ENCODE measurements at regions not wholly inside any gene's neighbourhood (a gene's known extent, or its start where the extent isn't known, plus 50 kb on each side); places are given as distances from the start of the nearest gene placed in this dataset.

DNA sequence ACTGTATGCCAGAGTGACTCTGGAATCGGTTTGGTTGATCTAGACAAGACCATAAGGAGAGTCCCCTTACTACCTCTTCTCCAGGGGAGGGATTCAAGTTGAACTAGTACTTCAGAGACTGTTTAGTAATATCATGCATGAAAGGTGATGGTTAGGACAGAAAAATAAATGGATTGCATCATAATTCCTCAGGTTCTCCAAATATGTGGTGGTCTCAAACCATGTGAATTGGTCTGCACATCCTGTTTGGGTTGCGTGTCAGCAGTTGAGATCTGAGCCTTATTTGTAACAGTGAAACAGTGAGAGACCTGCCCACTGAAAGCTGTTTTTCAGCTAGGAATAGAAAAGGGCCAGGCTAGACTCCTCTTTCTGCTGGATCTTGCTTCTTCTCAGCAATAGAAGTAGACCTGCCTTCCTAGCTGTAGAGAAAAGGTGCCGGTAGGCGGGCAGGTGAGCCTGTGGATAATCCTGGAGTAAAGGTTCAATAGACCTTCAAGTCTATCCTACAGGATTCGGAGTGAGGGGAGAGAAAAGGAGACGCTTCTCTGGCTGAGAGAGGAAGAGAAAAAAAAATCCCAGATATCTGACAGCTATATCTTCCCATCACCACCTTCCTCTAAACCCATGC is 258.5 kb upstream of the E2F7 start:
- DNase-seq (ENCODE audit: low read depth in 4 of 4, low spot score in 2 of 4) = no peak

DNA sequence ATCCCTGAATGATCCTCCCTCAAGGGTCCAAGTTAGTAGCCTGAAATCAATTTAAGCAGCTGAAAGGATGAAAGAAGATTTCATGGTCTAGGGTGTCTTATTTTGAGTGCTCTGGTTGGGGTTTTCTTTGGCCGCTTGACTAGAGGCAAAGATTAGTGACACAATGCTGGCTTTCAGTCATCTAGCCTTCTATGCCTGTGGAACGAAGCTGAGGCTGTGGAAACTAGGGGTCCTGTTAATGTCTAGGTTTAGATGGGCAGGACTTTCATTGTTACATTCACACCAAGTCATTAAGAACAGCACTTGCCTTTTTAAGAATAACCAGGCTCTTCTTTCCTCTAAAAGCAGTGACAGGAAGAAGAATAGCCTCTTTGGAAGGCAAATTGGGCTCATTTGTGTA is 253.8 kb upstream of the E2F7 start:
- no peak for DNase-seq (ENCODE audit: low read depth in 4 of 4, low spot score in 2 of 4)

DNA sequence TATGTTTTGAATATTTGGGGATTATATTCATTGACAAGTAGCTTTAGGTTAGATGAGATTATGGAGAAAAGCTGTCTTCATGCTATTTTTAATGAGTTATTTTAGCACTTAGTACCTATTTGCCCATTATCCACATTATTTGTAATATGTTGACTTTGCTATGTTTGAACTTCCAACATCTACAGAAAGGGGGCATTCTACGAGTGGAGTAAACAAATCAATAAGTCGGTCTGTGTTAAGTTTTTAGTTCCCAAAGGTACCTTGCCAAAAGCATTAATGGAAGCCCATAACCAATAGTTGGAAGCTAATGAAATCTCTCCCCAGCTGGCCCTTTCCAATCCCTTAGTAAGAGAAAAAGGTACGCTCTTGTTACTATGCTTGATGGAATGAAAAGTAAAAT is 250.0 kb upstream of the E2F7 start:
- no peak for DNase-seq (ENCODE audit: low read depth in 4 of 4, low spot score in 2 of 4)

- DNase-seq (ENCODE audit: low read depth in 4 of 4, low spot score in 2 of 4) = no peak
Observed at GRCh38 chr12:77314378-77315052, 249.1 kb upstream of the E2F7 start.

DNA sequence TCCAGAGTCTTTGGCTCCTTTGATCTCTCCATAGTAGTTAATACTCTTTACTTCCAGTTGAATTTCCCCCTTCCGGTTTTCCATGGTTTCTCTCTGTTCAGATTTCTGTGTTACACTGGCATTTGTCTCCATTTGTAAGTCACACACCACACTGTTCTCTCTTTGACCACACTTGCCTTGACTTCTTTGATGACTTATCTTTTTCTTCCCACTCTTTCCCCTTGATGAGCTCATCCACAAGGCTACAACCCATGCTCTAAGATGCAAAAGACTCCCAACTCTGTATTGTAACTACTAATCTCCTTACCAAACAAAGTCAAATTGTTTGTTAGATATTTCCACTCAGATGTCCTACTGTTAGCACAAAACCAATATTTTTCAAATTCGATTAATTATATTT is 242.7 kb upstream of the E2F7 start:
- no peak for DNase-seq (ENCODE audit: low read depth in 4 of 4, low spot score in 2 of 4)

DNA sequence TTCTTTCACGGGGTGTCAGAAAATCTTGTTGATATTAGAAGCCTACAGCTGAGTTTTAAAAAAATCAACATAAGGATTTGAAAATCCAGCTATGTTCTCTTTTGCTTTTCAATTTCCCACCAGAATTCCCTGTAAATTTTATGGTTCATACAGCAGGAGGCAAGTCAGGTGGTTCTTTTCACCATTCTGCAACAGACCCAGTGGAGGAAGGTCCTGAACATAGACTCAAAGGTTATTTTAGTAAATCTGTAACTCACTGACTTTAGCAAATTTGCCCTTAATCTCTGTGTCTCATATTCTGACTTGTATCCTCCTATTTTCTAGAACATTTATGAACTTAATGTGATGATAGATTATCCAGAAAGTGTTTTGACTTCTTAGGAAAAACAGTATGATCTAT is 235.4 kb upstream of the E2F7 start:
- no peak for DNase-seq (ENCODE audit: low read depth in 4 of 4, low spot score in 2 of 4)

DNA sequence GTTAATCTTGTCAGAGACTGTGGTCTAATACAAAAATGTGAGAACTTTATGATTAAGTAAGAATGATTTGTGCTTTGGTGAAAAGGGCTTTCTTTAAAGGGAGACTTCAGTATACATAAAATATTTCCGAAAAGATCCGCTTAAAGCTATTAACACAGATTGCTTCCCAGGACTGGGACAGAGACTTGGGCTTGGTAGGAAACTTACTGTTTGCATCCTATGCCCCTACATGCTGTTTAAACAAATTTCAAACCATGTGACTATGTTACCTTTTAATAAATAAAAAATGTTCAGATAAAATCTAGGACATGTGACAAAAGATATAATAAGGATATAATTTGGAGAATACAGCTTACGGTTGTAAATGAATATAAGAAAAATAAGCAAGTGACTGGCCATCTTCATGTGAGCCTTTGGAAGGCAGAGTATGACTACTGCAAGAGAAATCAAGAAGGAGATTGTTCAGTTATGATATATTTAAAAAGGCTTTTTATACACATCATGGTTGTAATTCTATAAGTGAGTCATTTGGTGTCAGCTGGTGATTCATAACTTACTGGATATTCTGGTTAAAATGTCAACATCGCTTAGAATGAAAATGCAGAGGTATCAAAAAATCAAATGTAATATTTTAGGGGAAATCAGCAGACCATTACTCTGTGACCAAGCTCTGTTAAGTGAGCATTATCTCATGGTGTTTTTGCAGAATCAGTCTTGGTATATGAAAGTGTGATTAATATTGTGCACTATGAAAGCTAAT is 234.7 kb upstream of the E2F7 start:
- DNase-seq (ENCODE audit: low read depth in 4 of 4, low spot score in 2 of 4) = no peak

GRCh38 chr12:77299001-77299400 is 233.6 kb upstream of the E2F7 start:
- no peak for DNase-seq (ENCODE audit: low read depth in 4 of 4, low spot score in 2 of 4)

GRCh38 chr12:77294016-77294415 is 228.6 kb upstream of the E2F7 start:
- no peak for DNase-seq (ENCODE audit: low read depth in 4 of 4, low spot score in 2 of 4)

DNA sequence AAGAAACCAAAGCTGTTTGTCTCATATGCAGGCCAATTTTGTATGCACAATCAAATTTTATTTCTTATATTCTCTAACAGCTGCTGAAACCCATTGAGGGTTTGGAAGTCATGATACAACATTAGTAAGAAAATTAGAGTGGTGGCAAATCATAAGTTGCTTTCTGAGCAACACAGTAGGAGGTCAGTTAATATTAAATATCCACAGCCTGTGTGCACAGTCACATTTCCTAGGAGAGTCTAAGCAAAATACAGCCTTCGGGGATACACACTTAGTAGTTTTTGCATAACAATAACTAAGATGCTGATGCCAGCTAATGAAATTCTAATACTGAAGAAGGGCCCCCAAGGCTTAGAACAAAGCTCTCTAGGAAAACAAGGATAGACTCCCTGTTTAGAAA is 209.6 kb upstream of the E2F7 start:
- DNase-seq (ENCODE audit: low read depth in 4 of 4, low spot score in 2 of 4) = no peak

DNA sequence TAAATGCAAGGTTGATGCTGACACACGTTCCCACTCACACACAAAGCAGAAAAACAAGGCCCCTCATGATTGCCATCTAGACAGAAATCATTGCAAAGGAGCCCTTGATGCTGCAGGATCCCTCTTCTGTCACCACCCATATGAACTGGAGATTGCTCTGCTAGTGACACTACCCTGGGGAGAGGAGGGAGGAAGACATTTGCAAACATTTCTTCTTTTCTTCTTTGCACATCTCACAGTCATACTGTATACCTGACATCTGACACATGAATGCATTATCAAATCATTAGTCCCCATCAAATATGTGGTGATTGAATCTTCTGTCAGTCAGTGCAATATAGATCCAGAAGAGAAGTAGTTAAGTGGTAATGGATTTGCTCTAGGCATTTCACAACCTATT is 208.5 kb upstream of the E2F7 start:
- no peak for DNase-seq (ENCODE audit: low read depth in 4 of 4, low spot score in 2 of 4)

GRCh38 chr12:77256956-77257355 is 191.6 kb upstream of the E2F7 start:
- DNase-seq (ENCODE audit: low read depth in 4 of 4, low spot score in 2 of 4) = no peak

- no peak for DNase-seq (ENCODE audit: low read depth in 4 of 4, low spot score in 2 of 4)
Observed at GRCh38 chr12:77253321-77253720, 188.0 kb upstream of the E2F7 start.

DNA sequence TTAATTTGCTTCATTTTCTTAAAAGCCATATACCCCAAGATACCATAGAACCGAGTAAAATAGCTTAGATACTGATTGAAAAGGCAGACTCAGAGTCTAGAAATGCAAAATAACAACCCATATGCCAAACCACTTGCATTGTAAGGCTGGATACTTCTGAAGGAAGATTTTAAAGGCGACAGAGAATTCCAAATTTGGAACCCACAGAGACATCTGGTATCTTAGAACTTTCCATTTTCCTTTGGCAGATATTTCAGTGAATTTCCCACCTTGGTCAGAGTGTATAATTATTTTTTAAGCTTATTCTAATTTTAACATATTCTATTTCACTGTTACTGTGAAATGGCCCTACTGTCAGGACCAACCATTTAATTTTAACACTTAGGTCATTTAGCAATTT is 186.4 kb upstream of the E2F7 start:
- DNase-seq (ENCODE audit: low read depth in 4 of 4, low spot score in 2 of 4) = no peak

DNA sequence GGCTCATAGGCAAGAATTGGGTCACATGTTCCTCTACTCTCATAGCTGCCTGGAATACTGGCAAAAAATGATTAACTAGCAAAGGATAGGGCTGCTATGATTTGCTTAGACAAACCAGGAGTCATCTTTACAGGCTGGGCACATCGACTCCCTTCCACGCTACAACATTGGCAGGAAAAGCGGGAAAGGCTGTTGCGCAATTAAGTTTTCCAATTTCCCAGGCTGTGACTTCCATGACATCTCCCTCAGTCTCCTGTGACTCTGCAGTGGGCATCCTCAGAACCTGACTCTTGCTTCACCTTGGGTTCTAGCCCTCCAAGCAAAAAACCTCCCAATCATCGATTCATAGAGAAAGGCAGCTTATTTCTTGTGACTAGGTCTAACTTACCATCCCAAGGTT is 184.5 kb upstream of the E2F7 start:
- no peak for DNase-seq (ENCODE audit: low read depth in 4 of 4, low spot score in 2 of 4)

- DNase-seq (ENCODE audit: low read depth in 4 of 4, low spot score in 2 of 4) = no peak
Observed at GRCh38 chr12:77248036-77248435, 182.7 kb upstream of the E2F7 start.

GRCh38 chr12:77247542-77247941 is 182.2 kb upstream of the E2F7 start:
- no peak for DNase-seq (ENCODE audit: low read depth in 4 of 4, low spot score in 2 of 4)

DNA sequence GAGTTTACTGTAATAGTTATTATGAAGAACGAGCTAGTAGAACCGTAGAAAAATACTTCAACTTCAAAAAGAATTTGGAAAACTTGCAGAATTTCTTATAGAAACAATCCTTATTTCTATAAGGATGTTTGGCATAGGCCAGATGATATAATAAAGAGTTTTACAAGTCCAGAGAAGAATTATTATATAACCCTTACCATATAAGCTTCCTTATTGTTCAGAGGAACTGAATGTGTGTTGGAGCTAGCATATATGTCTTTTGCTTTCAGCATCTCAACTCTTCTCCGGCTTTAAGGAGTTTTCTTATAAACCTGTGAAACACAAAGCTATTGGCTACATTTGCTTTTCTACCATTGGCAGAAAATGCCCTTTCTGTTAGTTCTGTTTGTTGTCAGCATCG is 178.0 kb upstream of the E2F7 start:
- DNase-seq (ENCODE audit: low read depth in 4 of 4, low spot score in 2 of 4) = no peak

DNA sequence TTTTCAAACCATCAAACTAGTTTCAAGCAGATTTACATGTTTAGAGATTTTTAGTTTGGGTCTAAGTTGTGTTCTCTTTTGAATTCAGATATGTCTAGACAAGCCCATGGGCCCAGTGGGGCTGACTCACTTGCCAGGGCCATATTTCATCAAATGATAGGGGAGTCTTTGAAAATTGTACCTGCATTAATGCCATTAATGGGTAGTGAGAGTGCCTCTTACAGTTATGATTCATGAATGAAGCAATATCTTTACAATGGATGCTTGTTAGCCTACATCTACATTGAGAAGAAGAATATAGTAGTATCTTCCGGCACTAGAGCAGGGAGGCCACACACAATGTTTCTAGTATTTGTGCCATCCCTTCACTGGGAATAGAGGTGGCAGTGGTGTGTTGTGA is 174.2 kb upstream of the E2F7 start:
- DNase-seq (ENCODE audit: low read depth in 4 of 4, low spot score in 2 of 4) = no peak

DNA sequence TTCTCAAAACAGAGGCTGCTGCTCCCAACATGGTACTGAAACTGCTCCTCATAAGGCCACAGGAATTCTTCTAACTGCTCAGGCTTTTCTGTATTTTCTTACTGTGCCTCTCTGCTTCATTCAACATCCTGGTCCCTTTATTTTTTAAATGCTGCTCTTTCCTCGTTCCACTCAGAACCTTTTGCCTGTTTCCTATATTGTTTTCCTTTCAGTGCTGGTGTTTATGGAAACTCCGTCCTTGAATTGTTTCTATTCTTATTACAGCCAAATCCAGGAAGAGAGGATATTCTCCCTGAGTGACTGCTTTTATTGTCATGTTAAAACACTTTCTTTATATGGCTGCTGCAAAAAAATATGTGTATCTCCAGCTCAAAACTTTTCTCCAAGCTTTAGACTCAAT is 173.0 kb upstream of the E2F7 start:
- DNase-seq (ENCODE audit: low read depth in 4 of 4, low spot score in 2 of 4) = no peak

DNA sequence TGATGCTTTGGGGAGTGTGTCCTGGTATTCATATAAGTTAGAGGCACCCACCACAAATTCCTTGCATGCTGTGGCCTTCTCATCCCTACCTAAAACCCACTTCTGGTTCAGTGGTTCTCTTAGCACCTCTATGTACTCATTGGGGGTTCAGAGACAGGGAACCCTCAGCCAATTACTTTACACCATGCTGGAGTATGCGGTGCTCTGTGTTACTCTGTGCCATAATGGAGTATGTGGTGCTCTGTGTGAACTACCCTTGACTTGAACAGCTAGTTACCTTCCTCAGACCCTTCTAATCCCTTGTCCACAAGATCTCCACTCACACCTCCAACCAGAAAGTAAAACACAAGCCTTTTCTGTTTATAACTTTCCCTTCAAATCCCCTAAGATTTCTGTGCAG is 172.5 kb upstream of the E2F7 start:
- no peak for DNase-seq (ENCODE audit: low read depth in 4 of 4, low spot score in 2 of 4)

- DNase-seq (ENCODE audit: low read depth in 4 of 4, low spot score in 2 of 4) = no peak
Observed at GRCh38 chr12:77236066-77236465, 170.7 kb upstream of the E2F7 start.

Data from left renal cortex interstitium (tissue), 4 donors.